ENCODE measurements at regions not wholly inside any gene's neighbourhood (a gene's known extent, or its start where the extent isn't known, plus 50 kb on each side); places are given as distances from the start of the nearest gene placed in this dataset.

- no peak for TF ChIP-seq CTCF (IDR thresholded peaks at IDR 0.05; ENCODE audit: control extremely low read depth in 1 of 3, insufficient read depth in 1 of 3, low read depth in 1 of 3, low read length in 3 of 3)
- TF ChIP-seq RNF2 (IDR thresholded peaks at IDR 0.05; ENCODE audit: borderline replicate concordance, low read depth, low read length, missing control alignments, poor library complexity, severe bottlenecking), result no peak
Observed at GRCh38 chr13:44816701-44817100, 172.6 kb downstream of the NUFIP1 start.
